ENCODE measurements at regions not wholly inside any gene's neighbourhood (a gene's known extent, or its start where the extent isn't known, plus 50 kb on each side); places are given as distances from the start of the nearest gene placed in this dataset.

DNA sequence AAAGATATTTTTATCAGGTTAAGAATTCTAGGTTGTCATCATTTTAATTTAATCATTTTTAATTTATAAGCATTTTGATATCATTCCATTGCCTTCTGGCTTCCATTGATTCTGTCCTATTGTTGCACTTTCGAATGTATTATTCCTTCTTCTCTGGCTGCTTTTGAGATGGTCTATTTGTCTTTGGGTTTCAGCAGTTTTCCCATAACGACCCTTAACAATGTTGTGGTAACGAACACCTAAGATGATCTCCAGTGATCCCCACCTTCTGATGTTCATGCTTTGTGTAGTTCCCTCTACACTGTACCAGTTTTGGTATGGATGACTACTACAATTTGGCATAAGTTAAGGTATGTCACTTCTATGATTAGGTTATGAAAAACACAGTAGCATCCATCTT is 59.9 kb downstream of the MINAR1 start:
- Histone ChIP-seq H3K27me3 (no peaks in the 10 kb centered on the region), H3K36me3 (ENCODE audit: low read depth, missing control alignments) (no peaks in the 10 kb centered on the region), H3K27ac (no peak overlapping the region), H3K4me3 (no peak overlapping the region), H3K4me1 (no peaks in the 10 kb centered on the region), H3K9me3 (no peaks in the 10 kb centered on the region)
- intact Hi-C loops (cut with DNase I; ENCODE audit: low total_unique reads), result no loop called here
- 61 to 91% methylated on average over 3 of the region's 3 CpGs for WGBS, 2 donors
- TF ChIP-seq, protein P1, sequence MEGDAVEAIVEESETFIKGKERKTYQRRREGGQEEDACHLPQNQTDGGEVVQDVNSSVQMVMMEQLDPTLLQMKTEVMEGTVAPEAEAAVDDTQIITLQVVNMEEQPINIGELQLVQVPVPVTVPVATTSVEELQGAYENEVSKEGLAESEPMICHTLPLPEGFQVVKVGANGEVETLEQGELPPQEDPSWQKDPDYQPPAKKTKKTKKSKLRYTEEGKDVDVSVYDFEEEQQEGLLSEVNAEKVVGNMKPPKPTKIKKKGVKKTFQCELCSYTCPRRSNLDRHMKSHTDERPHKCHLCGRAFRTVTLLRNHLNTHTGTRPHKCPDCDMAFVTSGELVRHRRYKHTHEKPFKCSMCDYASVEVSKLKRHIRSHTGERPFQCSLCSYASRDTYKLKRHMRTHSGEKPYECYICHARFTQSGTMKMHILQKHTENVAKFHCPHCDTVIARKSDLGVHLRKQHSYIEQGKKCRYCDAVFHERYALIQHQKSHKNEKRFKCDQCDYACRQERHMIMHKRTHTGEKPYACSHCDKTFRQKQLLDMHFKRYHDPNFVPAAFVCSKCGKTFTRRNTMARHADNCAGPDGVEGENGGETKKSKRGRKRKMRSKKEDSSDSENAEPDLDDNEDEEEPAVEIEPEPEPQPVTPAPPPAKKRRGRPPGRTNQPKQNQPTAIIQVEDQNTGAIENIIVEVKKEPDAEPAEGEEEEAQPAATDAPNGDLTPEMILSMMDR (IDR thresholded peaks at IDR 0.05), result no peak
- TF ChIP-seq POLR2A (IDR thresholded peaks at IDR 0.05), result no peak
- DNase-seq, result no peak

DNA sequence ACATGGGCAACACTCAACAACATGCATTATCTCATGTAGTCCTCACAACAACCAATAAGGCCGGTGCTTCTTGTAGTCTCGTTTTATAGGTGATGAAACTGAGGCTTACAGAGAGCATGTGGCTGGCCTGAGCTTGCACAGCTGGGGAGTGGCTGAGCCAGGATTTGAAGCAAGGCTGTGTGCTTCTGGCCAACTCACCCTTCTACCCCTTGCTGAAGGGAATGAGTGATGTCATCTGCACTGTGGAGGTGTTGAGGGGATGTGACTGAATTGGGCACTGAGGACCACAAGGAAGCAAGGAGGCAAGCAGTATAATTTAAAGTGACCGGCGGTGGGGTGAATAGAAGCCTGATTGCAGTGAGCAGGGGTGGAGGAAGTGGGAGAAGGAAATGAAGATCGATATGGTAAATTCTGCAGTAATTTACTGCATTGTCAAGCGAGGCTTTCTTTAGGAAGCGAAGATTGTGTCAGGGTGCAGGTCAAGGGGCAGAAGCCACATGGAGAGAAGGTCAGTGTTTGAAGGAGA is 62.3 kb downstream of the MINAR1 start:
- Histone ChIP-seq H3K36me3 (ENCODE audit: low read depth, missing control alignments) (no peaks in the 10 kb centered on the region), H3K27ac (no peak overlapping the region), H3K27me3 (no peaks in the 10 kb centered on the region), H3K9me3 (no peaks in the 10 kb centered on the region), H3K4me1 (no peaks in the 10 kb centered on the region), H3K4me3 (no peak overlapping the region)
- no peak for TF ChIP-seq POLR2A (IDR thresholded peaks at IDR 0.05)
- TF ChIP-seq, protein P1 (IDR thresholded peaks at IDR 0.05), result no peak
- WGBS, 2 donors, result 62 to 72% methylated on average over 7 of the region's 7 CpGs
- intact Hi-C loops (cut with DNase I; ENCODE audit: low total_unique reads), result no loop called here
- DNase-seq, result no peak

DNA sequence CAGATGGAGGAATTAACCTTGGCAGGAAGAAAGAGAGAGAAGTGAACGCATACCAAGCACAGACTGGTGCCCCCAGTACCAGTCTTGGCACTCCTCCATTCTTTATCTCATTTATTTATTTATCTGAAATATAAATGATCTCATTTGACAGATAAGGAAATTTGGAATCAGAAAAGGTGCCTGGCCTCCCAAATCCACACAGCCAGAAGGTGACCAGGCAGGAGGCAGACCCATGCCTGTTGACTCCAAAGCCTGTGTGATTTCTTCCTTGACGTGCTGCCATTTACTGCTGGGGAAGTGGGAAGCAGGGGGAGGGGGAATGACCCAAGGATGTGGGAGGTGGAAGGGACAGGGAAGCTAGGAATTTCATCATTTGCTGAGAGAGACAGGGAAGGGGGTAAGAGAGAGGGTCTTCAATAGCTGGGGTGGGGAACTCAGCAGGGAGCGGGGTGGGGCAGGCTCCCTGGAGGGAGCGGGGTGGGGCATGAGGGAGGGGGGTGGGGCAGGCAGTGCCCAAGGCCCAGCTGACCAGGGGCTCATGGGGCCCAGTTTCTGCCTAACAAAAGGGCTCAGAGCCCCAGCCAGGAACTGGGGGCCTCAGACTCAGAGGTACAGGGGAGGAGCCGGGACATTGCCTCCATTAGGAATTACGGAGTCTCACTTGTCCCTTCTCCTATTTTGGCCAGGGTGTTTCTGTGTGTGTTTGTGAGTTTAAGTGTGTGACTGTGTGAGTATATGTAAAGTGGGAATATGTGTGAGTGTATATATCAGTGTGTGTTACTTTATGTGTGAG is 63.0 kb downstream of the MINAR1 start:
- Histone ChIP-seq H3K36me3 (ENCODE audit: low read depth, missing control alignments) (no peaks in the 10 kb centered on the region), H3K9me3 (no peaks in the 10 kb centered on the region), H3K4me3 (no peak overlapping the region), H3K4me1 (no peaks in the 10 kb centered on the region), H3K27me3 (no peaks in the 10 kb centered on the region), H3K27ac (no peak overlapping the region)
- intact Hi-C loops (cut with DNase I; ENCODE audit: low total_unique reads), result no loop called here
- TF ChIP-seq POLR2A (IDR thresholded peaks at IDR 0.05), result no peak
- TF ChIP-seq, protein P1 (IDR thresholded peaks at IDR 0.05), result no peak
- 61 to 75% methylated on average over 6 of the region's 6 CpGs for WGBS, 2 donors
- no peak for DNase-seq

DNA sequence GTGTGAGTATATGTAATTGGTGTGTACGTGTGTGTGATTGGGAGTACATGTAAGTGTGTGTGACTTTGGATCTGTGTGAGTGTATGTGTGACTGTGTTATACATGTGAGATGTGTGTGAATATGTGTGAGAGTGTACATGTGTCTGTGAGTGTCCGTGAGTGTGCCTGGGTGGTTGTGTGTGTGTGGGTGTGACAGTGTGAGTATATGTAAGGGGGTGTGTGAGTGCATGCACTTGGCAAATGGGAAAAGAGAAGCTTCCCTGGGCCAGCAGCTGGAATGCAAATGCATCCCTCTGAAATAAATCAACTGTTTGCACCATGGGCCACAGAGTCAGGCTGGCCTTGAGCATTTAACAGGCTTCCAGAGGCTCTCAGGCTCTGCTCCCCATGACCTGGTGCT is 63.6 kb downstream of the MINAR1 start:
- no peak for DNase-seq
- Histone ChIP-seq H3K27ac (no peak overlapping the region), H3K9me3 (no peaks in the 10 kb centered on the region), H3K27me3 (no peaks in the 10 kb centered on the region), H3K4me1 (no peaks in the 10 kb centered on the region), H3K4me3 (no peak overlapping the region), H3K36me3 (ENCODE audit: low read depth, missing control alignments) (no peaks in the 10 kb centered on the region)
- TF ChIP-seq POLR2A (IDR thresholded peaks at IDR 0.05), result no peak
- TF ChIP-seq, protein P1 (IDR thresholded peaks at IDR 0.05), result no peak
- WGBS, 2 donors, result 71 to 75% methylated on average over 2 of the region's 2 CpGs
- intact Hi-C loops (cut with DNase I; ENCODE audit: low total_unique reads), result no loop called here

DNA sequence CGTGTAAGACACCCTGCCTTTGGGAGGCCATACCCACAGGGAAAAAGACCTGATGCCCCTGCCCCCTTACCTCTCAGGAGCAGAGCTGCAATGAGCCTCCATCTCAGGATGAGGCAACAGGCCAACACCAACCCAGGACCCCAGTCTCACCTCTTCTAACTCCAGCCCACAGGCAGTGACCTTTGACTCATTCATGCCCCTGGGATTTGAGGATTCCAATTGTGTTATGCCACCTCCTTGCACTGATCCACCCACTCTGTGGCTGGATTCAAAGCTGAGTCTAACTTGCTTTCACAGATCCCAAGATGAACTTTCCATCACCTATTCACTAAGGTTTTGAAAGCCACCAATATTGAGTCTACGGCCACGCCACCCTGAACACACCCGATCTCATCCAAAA is 64.7 kb downstream of the MINAR1 start:
- Histone ChIP-seq H3K4me3 (no peak overlapping the region), H3K27me3 (no peaks in the 10 kb centered on the region), H3K27ac (no peak overlapping the region), H3K4me1 (no peaks in the 10 kb centered on the region), H3K9me3 (no peaks in the 10 kb centered on the region), H3K36me3 (ENCODE audit: low read depth, missing control alignments) (no peaks in the 10 kb centered on the region)
- intact Hi-C loops (cut with DNase I; ENCODE audit: low total_unique reads), result no loop called here
- TF ChIP-seq, protein P1 (IDR thresholded peaks at IDR 0.05), result no peak
- TF ChIP-seq POLR2A (IDR thresholded peaks at IDR 0.05), result no peak
- no peak for DNase-seq
- WGBS, 2 donors, result 82 to 92% methylated on average over 4 of the region's 4 CpGs
